Colon (tissue), 2 donors: ENCODE measurements at regions not wholly inside any gene's neighbourhood (a gene's known extent, or its start where the extent isn't known, plus 50 kb on each side); places are given as distances from the start of the nearest gene placed in this dataset.

Experiments
- FAIRE-seq: peaks from 2 replicates; lab custom pipeline; 2012; peaks lifted over from hg19 to GRCh38; lab: Jason Lieb, UNC
- donor health status: control.
- donor health status: control.

- no peak for FAIRE-seq
Measured at GRCh38 chr20:7257692-7258466, 490.4 kb downstream of the BMP2 start.

- no peak for FAIRE-seq
Measured at GRCh38 chr20:7262803-7263202, 495.3 kb downstream of the BMP2 start.

GRCh38 chr20:7264137-7264536 is 496.7 kb downstream of the BMP2 start:
- FAIRE-seq: no peak

GRCh38 chr20:7269452-7269851 is 502.0 kb downstream of the BMP2 start:
- no peak for FAIRE-seq

GRCh38 chr20:7272512-7272911 is 505.0 kb downstream of the BMP2 start:
- FAIRE-seq: no peak

- FAIRE-seq: no peak
Measured at GRCh38 chr20:7274870-7275269, 507.4 kb downstream of the BMP2 start.

- FAIRE-seq: no peak
Measured at GRCh38 chr20:7275645-7276237, 508.3 kb downstream of the BMP2 start.

GRCh38 chr20:7285918-7286556 is 518.6 kb downstream of the BMP2 start:
- FAIRE-seq: no peak

GRCh38 chr20:7291323-7291943 is 523.9 kb downstream of the BMP2 start:
- no peak for FAIRE-seq

GRCh38 chr20:7291946-7292345 is 524.5 kb downstream of the BMP2 start:
- no peak for FAIRE-seq

- FAIRE-seq: no peak
Measured at GRCh38 chr20:7294816-7295360, 527.4 kb downstream of the BMP2 start.

- no peak for FAIRE-seq
Measured at GRCh38 chr20:7301807-7302206, 534.3 kb downstream of the BMP2 start.

- no peak for FAIRE-seq
Measured at GRCh38 chr20:7302250-7302649, 534.8 kb downstream of the BMP2 start.

GRCh38 chr20:7305976-7306375 is 538.5 kb downstream of the BMP2 start:
- no peak for FAIRE-seq

- FAIRE-seq: no peak
Measured at GRCh38 chr20:7308163-7308562, 540.7 kb downstream of the BMP2 start.

- no peak for FAIRE-seq
Measured at GRCh38 chr20:7313047-7313446, 545.6 kb downstream of the BMP2 start.

GRCh38 chr20:7323957-7324356 is 556.5 kb downstream of the BMP2 start:
- no peak for FAIRE-seq

GRCh38 chr20:7327810-7328209 is 560.3 kb downstream of the BMP2 start:
- FAIRE-seq: no peak

- FAIRE-seq: no peak
Measured at GRCh38 chr20:7330850-7331249, 563.4 kb downstream of the BMP2 start.

GRCh38 chr20:7332169-7332568 is 564.7 kb downstream of the BMP2 start:
- FAIRE-seq: no peak

GRCh38 chr20:7333841-7334240 is 566.4 kb downstream of the BMP2 start:
- no peak for FAIRE-seq

- no peak for FAIRE-seq
Measured at GRCh38 chr20:7346026-7346425, 578.5 kb downstream of the BMP2 start.

GRCh38 chr20:7346562-7346961 is 579.1 kb downstream of the BMP2 start:
- FAIRE-seq: no peak
